ENCODE measurements at regions not wholly inside any gene's neighbourhood (a gene's known extent, or its start where the extent isn't known, plus 50 kb on each side); places are given as distances from the start of the nearest gene placed in this dataset.

DNA sequence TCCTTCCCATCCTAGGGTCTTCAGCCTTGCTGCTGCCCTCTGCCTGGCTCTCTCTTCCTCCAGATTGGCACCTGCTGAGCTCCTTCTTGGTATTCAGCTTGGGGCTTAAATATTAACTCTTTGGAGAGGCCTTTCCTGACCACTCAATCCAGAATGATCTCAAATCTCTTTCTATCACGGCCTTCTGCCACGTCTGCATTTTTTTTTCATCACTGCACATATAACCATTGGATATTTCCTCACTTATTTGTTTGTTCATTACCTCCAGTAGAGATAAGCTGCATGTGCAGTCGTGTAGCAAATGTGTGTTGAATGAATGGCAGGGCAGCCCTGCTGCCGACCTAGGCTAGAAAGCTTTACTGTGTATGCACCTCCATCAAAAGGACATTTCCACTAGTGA, 51.6 kb upstream of the MPP7 start:
- TF ChIP-seq, protein P1, sequence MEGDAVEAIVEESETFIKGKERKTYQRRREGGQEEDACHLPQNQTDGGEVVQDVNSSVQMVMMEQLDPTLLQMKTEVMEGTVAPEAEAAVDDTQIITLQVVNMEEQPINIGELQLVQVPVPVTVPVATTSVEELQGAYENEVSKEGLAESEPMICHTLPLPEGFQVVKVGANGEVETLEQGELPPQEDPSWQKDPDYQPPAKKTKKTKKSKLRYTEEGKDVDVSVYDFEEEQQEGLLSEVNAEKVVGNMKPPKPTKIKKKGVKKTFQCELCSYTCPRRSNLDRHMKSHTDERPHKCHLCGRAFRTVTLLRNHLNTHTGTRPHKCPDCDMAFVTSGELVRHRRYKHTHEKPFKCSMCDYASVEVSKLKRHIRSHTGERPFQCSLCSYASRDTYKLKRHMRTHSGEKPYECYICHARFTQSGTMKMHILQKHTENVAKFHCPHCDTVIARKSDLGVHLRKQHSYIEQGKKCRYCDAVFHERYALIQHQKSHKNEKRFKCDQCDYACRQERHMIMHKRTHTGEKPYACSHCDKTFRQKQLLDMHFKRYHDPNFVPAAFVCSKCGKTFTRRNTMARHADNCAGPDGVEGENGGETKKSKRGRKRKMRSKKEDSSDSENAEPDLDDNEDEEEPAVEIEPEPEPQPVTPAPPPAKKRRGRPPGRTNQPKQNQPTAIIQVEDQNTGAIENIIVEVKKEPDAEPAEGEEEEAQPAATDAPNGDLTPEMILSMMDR (IDR thresholded peaks at IDR 0.05; ENCODE audit: low read depth, low read length, missing control alignments), result no peak
- no peak overlapping the region for H3K4me3 ChIP-seq (ENCODE audit: low read depth, low read length)
- DNase-seq (ENCODE audit: low read depth), result no peak

- no peak for DNase-seq (ENCODE audit: low read depth)
- H3K4me3 ChIP-seq (ENCODE audit: low read depth, low read length), result no peak overlapping the region
- TF ChIP-seq, protein P1 (IDR thresholded peaks at IDR 0.05; ENCODE audit: low read depth, low read length, missing control alignments), result no peak
These were observed 52.5 kb upstream of the MPP7 start for GRCh38 chr10:28355376-28355775.

- no peak for DNase-seq (ENCODE audit: low read depth)
- H3K4me3 ChIP-seq (ENCODE audit: low read depth, low read length), result no peak overlapping the region
- TF ChIP-seq, protein P1 (IDR thresholded peaks at IDR 0.05; ENCODE audit: low read depth, low read length, missing control alignments), result no peak
These were observed 56.5 kb upstream of the MPP7 start for GRCh38 chr10:28359334-28359733.

GRCh38 chr10:28360175-28360574, 57.3 kb upstream of the MPP7 start:
- H3K4me3 ChIP-seq (ENCODE audit: low read depth, low read length), result no peak overlapping the region
- no peak for DNase-seq (ENCODE audit: low read depth)
- TF ChIP-seq, protein P1 (IDR thresholded peaks at IDR 0.05; ENCODE audit: low read depth, low read length, missing control alignments), result no peak

GRCh38 chr10:28363376-28363775, 60.5 kb upstream of the MPP7 start:
- no peak overlapping the region for H3K4me3 ChIP-seq (ENCODE audit: low read depth, low read length)
- TF ChIP-seq, protein P1 (IDR thresholded peaks at IDR 0.05; ENCODE audit: low read depth, low read length, missing control alignments), result no peak
- DNase-seq (ENCODE audit: low read depth), result no peak

- no peak overlapping the region for H3K4me3 ChIP-seq (ENCODE audit: low read depth, low read length)
- DNase-seq (ENCODE audit: low read depth), result no peak
- TF ChIP-seq, protein P1 (IDR thresholded peaks at IDR 0.05; ENCODE audit: low read depth, low read length, missing control alignments), result no peak
These were observed 63.0 kb upstream of the MPP7 start for GRCh38 chr10:28365840-28366239.

- DNase-seq (ENCODE audit: low read depth), result no peak
- H3K4me3 ChIP-seq (ENCODE audit: low read depth, low read length), result no peak overlapping the region
- TF ChIP-seq, protein P1 (IDR thresholded peaks at IDR 0.05; ENCODE audit: low read depth, low read length, missing control alignments), result no peak
These were observed 64.1 kb upstream of the MPP7 start for GRCh38 chr10:28366994-28367393.

Measured in GM12864 (cell line).